Spleen (tissue), 11 donors: ENCODE measurements at regions not wholly inside any gene's neighbourhood (a gene's known extent, or its start where the extent isn't known, plus 50 kb on each side); places are given as distances from the start of the nearest gene placed in this dataset.

ENCODE experiments used
- DNase-seq: peaks from one replicate; pipeline ENCODE4 v3.0.0-alpha.2; 2020
- H3K27ac ChIP-seq, 8 donors: fragments of 200-600 bp; sonication (generic) in 7 of 8; 1 replicate in 4 of 8; 2 replicates in 4 of 8; pipeline versions ENCODE4 v1.5.0 to v1.8.0; 2016 to 2021; ENCODE audit warnings: inconsistent platforms in 4 of 8, mild to moderate bottlenecking in 4 of 8, moderate library complexity in 1 of 8
- H3K27me3 ChIP-seq, 7 donors: fragments of 200-600 bp; sonication (generic) in 6 of 7; replicated peaks in 1 of 7; 1 replicate in 4 of 7; 2 replicates in 3 of 7; pipeline versions ENCODE4 v1.5.0 to v1.8.0; 2016 to 2021; ENCODE audit warnings: inconsistent platforms in 3 of 7, mild to moderate bottlenecking in 1 of 7
- H3K36me3 ChIP-seq, 6 donors: fragments of 200-600 bp; sonication (generic) in 5 of 6; 1 replicate in 4 of 6; 2 replicates in 2 of 6; pipeline versions ENCODE4 v1.5.0 to v1.8.0; 2016 to 2021; ENCODE audit warnings: inconsistent platforms in 2 of 6
- H3K4me1 ChIP-seq, 6 donors: fragments of 200-600 bp; sonication (generic) in 5 of 6; 1 replicate in 3 of 6; 2 replicates in 3 of 6; pipeline versions ENCODE4 v1.5.0 to v1.8.0; 2016 to 2021; ENCODE audit warnings: inconsistent platforms in 3 of 6
- H3K4me3 ChIP-seq, 8 donors: fragments of 200-600 bp; sonication (generic) in 7 of 8; 1 replicate in 4 of 8; 2 replicates in 4 of 8; pipeline versions ENCODE4 v1.5.0 to v1.8.0; 2016 to 2021; ENCODE audit warnings: inconsistent platforms in 4 of 8, mild to moderate bottlenecking in 4 of 8, moderate library complexity in 2 of 8
- H3K9me3 ChIP-seq, 8 donors: fragments of 200-600 bp; sonication (generic) in 7 of 8; 1 replicate in 4 of 8; 2 replicates in 4 of 8; pipeline versions ENCODE4 v1.5.0 to v1.8.0; 2016 to 2021; ENCODE audit warnings: inconsistent platforms in 4 of 8
- POLR2A ChIP-seq, 3 donors: fragments of 450-650 bp; IDR thresholded peaks; one replicate each; pipeline ENCODE4 v1.5.1; 2017; ENCODE audit warnings: antibody characterized with exemption in 3 of 3, mild to moderate bottlenecking in 1 of 3
- POLR2AphosphoS5 ChIP-seq, 3 donors: sonication (generic); formaldehyde crosslinking; IDR thresholded peaks; one replicate each; pipeline ENCODE4 v1.5.1; 2017; ENCODE audit warnings: antibody characterized with exemption in 3 of 3
- WGBS, 5 donors: extraction: QIAGEN DNeasy Blood & Tissue Kit in 3 of 5; methylation state at CpG; one replicate each; pipeline versions ENCODE4 v1.1.5 to v1.1.7; 2013 to 2018; 5-methylcytosine and 5-hydroxymethylcytosine counted together
- intact Hi-C: fragments of 100-400 bp; cut with DNase I; formaldehyde crosslinking; loops from one replicate; pipeline ENCODE4 v1.15.0; 2023; ENCODE audit warnings: low total_unique reads
- TF ChIP-seq, protein P1 (sequence below), 11 experiments: fragments of 200-600 bp in 7 of 11; fragments of 450-650 bp in 4 of 11; sonication (generic) in 4 of 11; IDR thresholded peaks in 8 of 11; conservative IDR thresholded peaks in 3 of 11; 1 replicate in 7 of 11; 2 replicates in 4 of 11; pipeline versions ENCODE4 v1.4.0 to v1.8.0; 2016 to 2021; ENCODE audit warnings: antibody characterized with exemption in 11 of 11, inconsistent platforms in 4 of 11, mild to moderate bottlenecking in 1 of 11
- donor health status: healthy with polysubstance abuse.
- donor health status: DM: no; HTN: no; CAD: no; lungs with moderate emphysema.
- donor health status: DM: no; HTN: no; CAD: no.
- donor health status: Bipolar disorder and iron deficiency.
- donor health status: healthy.
- donor health status: DM: no; HTN: no; CAD: no.
- donor health status: DM: yes; HTN: yes; CAD: no.

- intact Hi-C loops: no loop called here
- peaks cover 0 to 14% (median 4%) of the 10 kb centered on the region in 6 donors for H3K4me1 ChIP-seq
- no peaks in the 10 kb centered on the region for H3K36me3 ChIP-seq
- H3K27me3 ChIP-seq: peaks cover 0 to 59% (median 0%) of the 10 kb centered on the region in 7 donors
- H3K27ac ChIP-seq: no peak overlapping the region
- H3K4me3 ChIP-seq: no peak overlapping the region
- TF ChIP-seq, protein P1, sequence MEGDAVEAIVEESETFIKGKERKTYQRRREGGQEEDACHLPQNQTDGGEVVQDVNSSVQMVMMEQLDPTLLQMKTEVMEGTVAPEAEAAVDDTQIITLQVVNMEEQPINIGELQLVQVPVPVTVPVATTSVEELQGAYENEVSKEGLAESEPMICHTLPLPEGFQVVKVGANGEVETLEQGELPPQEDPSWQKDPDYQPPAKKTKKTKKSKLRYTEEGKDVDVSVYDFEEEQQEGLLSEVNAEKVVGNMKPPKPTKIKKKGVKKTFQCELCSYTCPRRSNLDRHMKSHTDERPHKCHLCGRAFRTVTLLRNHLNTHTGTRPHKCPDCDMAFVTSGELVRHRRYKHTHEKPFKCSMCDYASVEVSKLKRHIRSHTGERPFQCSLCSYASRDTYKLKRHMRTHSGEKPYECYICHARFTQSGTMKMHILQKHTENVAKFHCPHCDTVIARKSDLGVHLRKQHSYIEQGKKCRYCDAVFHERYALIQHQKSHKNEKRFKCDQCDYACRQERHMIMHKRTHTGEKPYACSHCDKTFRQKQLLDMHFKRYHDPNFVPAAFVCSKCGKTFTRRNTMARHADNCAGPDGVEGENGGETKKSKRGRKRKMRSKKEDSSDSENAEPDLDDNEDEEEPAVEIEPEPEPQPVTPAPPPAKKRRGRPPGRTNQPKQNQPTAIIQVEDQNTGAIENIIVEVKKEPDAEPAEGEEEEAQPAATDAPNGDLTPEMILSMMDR (IDR thresholded peaks at IDR 0.05 in 8 of 11, conservative IDR thresholded peaks at IDR 0.05 in 3 of 11): no peak
- TF ChIP-seq POLR2A (IDR thresholded peaks at IDR 0.05) (no peak), POLR2AphosphoS5 (IDR thresholded peaks at IDR 0.05) (no peak)
- no peak for DNase-seq
- H3K9me3 ChIP-seq: no peaks in the 10 kb centered on the region
- WGBS, 5 donors: 22 to 40% (median 34%) methylated on average over 7 of the region's 7 CpGs
Measured at GRCh38 chr1:50278410-50278809, 144.8 kb downstream of the DMRTA2 start.

GRCh38 chr1:50275566-50275965, 147.7 kb downstream of the DMRTA2 start:
- TF ChIP-seq, protein P1 (IDR thresholded peaks at IDR 0.05 in 8 of 11, conservative IDR thresholded peaks at IDR 0.05 in 3 of 11): no peak
- TF ChIP-seq POLR2AphosphoS5 (IDR thresholded peaks at IDR 0.05) (no peak), POLR2A (IDR thresholded peaks at IDR 0.05) (no peak)
- no peak for DNase-seq
- no peaks in the 10 kb centered on the region for H3K36me3 ChIP-seq
- H3K27ac ChIP-seq: no peak overlapping the region
- intact Hi-C loops: no loop called here
- peaks cover 0 to 48% (median 0%) of the 10 kb centered on the region in 7 donors for H3K27me3 ChIP-seq
- no peaks in the 10 kb centered on the region for H3K9me3 ChIP-seq
- no peak overlapping the region for H3K4me3 ChIP-seq
- WGBS, 5 donors: 24 to 29% (median 26%) methylated on average over 8 to 9 of the region's 9 CpGs
- H3K4me1 ChIP-seq: peaks cover 0 to 14% (median 4%) of the 10 kb centered on the region in 6 donors

- H3K4me1 ChIP-seq: peaks cover 0 to 14% (median 4%) of the 10 kb centered on the region in 6 donors
- H3K4me3 ChIP-seq: no peak overlapping the region
- TF ChIP-seq, protein P1 (IDR thresholded peaks at IDR 0.05 in 8 of 11, conservative IDR thresholded peaks at IDR 0.05 in 3 of 11): no peak
- TF ChIP-seq POLR2AphosphoS5 (IDR thresholded peaks at IDR 0.05): no peak
- TF ChIP-seq POLR2A (IDR thresholded peaks at IDR 0.05): no peak
- H3K9me3 ChIP-seq: no peaks in the 10 kb centered on the region
- no peak overlapping the region for H3K27ac ChIP-seq
- DNase-seq: no peak
- intact Hi-C loops: no loop called here
- no peaks in the 10 kb centered on the region for H3K36me3 ChIP-seq
- H3K27me3 ChIP-seq: peaks cover 0 to 29% (median 0%) of the 10 kb centered on the region in 7 donors
Measured at GRCh38 chr1:50272912-50273311, 150.3 kb downstream of the DMRTA2 start.

- 59 to 77% (median 74%) methylated on average over 2 of the region's 2 CpGs for WGBS, 5 donors
- H3K27me3 ChIP-seq: peaks cover 0 to 21% (median 0%) of the 10 kb centered on the region in 7 donors
- H3K4me1 ChIP-seq: peaks cover 0 to 14% (median 4%) of the 10 kb centered on the region in 6 donors
- no peak for TF ChIP-seq POLR2AphosphoS5 (IDR thresholded peaks at IDR 0.05)
- TF ChIP-seq, protein P1 (IDR thresholded peaks at IDR 0.05 in 8 of 11, conservative IDR thresholded peaks at IDR 0.05 in 3 of 11): peak in 9 of 11 experiments; percentile 20 to 65 (median 50)
- no peak overlapping the region for H3K4me3 ChIP-seq
- intact Hi-C loops: no loop called here
- H3K9me3 ChIP-seq: no peaks in the 10 kb centered on the region
- no peak overlapping the region for H3K27ac ChIP-seq
- H3K36me3 ChIP-seq: no peaks in the 10 kb centered on the region
- DNase-seq: no peak
Measured at GRCh38 chr1:50271968-50272578, 151.2 kb downstream of the DMRTA2 start.
